Cardiac muscle cell (in vitro differentiated cells and primary cell): ENCODE measurements at regions not wholly inside any gene's neighbourhood (a gene's known extent, or its start where the extent isn't known, plus 50 kb on each side); places are given as distances from the start of the nearest gene placed in this dataset.

Source experiments
- DNase-seq, 2 donors: peaks; one replicate each; pipeline versions ENCODE4 v3.0.0 to v3.0.0-alpha.2; 2010 to 2017; ENCODE audit warnings: low read depth in 1 of 2, low spot score in 1 of 2
- H3K27ac ChIP-seq: fragments of 200-600 bp; sonication (generic); 2 replicates; pipeline ENCODE4 v1.5.1; 2016
- H3K27me3 ChIP-seq: fragments of 200-600 bp; sonication (generic); 2 replicates; pipeline ENCODE4 v1.6.0; 2016; ENCODE audit warnings: control low read depth
- H3K36me3 ChIP-seq: fragments of 200-600 bp; sonication (generic); 2 replicates; pipeline ENCODE4 v1.5.1; 2016; ENCODE audit warnings: control low read depth
- H3K4me1 ChIP-seq: fragments of 200-600 bp; sonication (generic); 2 replicates; pipeline ENCODE4 v1.8.1; 2017; ENCODE audit warnings: low read depth, mild to moderate bottlenecking, mixed run types
- H3K4me3 ChIP-seq: fragments of 200-600 bp; sonication (generic); 2 replicates; pipeline ENCODE4 v1.5.1; 2016; ENCODE audit warnings: mild to moderate bottlenecking
- H3K9me3 ChIP-seq: fragments of 200-600 bp; sonication (generic); 2 replicates; pipeline ENCODE4 v1.5.1; 2017; ENCODE audit warnings: low read depth, mild to moderate bottlenecking, control low read depth
- CTCF ChIP-seq: IDR thresholded peaks from 2 replicates; pipeline ENCODE4 v1.5.1; 2012; ENCODE audit warnings: low read depth, mild to moderate bottlenecking, low read length

GRCh38 chr6:6529275-6529674, 59.2 kb upstream of the LY86 start:
- no peak for DNase-seq
- no peak for TF ChIP-seq CTCF
- no peaks in the 10 kb centered on the region for H3K27me3 ChIP-seq
- H3K4me3 ChIP-seq: no peak overlapping the region
- H3K9me3 ChIP-seq: no peaks in the 10 kb centered on the region
- H3K4me1 ChIP-seq: no peaks in the 10 kb centered on the region
- H3K36me3 ChIP-seq: no peaks in the 10 kb centered on the region
- H3K27ac ChIP-seq: no peak overlapping the region

- no peak for TF ChIP-seq CTCF
- H3K27me3 ChIP-seq: no peaks in the 10 kb centered on the region
- H3K36me3 ChIP-seq: no peaks in the 10 kb centered on the region
- H3K4me1 ChIP-seq: no peaks in the 10 kb centered on the region
- no peak overlapping the region for H3K27ac ChIP-seq
- H3K4me3 ChIP-seq: no peak overlapping the region
- no peaks in the 10 kb centered on the region for H3K9me3 ChIP-seq
- no peak for DNase-seq
These were observed 55.3 kb upstream of the LY86 start for GRCh38 chr6:6533176-6533575.

GRCh38 chr6:6534399-6534798, 54.1 kb upstream of the LY86 start:
- DNase-seq: no peak
- no peak for TF ChIP-seq CTCF
- H3K4me1 ChIP-seq: no peaks in the 10 kb centered on the region
- no peak overlapping the region for H3K27ac ChIP-seq
- no peaks in the 10 kb centered on the region for H3K9me3 ChIP-seq
- no peaks in the 10 kb centered on the region for H3K36me3 ChIP-seq
- no peak overlapping the region for H3K4me3 ChIP-seq
- H3K27me3 ChIP-seq: no peaks in the 10 kb centered on the region

DNA sequence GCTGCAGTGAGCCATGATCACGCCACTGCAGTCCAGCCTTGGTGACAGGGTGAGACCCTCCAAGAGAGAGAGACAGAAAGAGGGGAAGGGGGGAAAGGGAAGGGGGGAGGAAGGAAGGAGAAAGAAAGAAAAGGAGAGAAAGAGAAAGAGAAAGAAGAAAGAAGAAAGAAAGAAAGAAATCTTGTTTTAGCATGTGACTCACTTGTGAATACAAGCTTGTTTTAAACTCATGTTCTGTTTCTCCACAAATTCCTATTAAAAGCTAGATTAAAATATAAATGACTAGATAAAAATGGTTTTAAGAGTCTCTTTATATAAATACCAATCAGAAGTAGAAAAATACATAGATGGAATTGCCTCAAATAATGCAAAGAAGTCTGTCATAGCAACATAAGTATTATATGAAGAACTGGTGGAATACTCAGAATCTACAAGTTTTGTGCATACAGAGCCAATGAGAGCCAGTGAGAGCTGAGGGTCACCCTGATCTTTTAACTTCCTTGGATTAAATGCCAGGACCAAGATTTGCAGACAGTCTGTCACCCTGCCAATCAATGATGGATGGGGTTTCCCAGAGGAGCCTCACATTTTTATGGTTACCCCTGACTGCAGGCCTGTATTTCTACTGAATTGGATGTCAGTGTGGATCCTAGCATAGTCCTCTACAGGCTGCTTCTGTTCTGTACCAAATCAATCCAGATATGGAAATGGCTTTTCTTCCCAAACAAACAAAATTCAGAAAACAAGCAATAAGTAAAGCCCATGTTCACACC, 50.8 kb upstream of the LY86 start:
- H3K27me3 ChIP-seq: no peaks in the 10 kb centered on the region
- TF ChIP-seq CTCF: no peak
- no peak overlapping the region for H3K4me3 ChIP-seq
- H3K36me3 ChIP-seq: no peaks in the 10 kb centered on the region
- no peak overlapping the region for H3K27ac ChIP-seq
- no peak for DNase-seq
- H3K9me3 ChIP-seq: no peaks in the 10 kb centered on the region
- H3K4me1 ChIP-seq: peaks cover 3% of the 10 kb centered on the region

GRCh38 chr6:6538261-6538660, 50.3 kb upstream of the LY86 start:
- no peaks in the 10 kb centered on the region for H3K9me3 ChIP-seq
- H3K36me3 ChIP-seq: no peaks in the 10 kb centered on the region
- no peak for DNase-seq
- no peak overlapping the region for H3K4me3 ChIP-seq
- peaks cover 3% of the 10 kb centered on the region for H3K4me1 ChIP-seq
- no peak overlapping the region for H3K27ac ChIP-seq
- H3K27me3 ChIP-seq: no peaks in the 10 kb centered on the region
- no peak for TF ChIP-seq CTCF
